Mesendoderm (in vitro differentiated cells): ENCODE measurements at regions not wholly inside any gene's neighbourhood (a gene's known extent, or its start where the extent isn't known, plus 50 kb on each side); places are given as distances from the start of the nearest gene placed in this dataset.
A peak's percentile ranks its signal among the peaks of the same experiment; 100 is the strongest.

Source experiments
- DNase-seq: peaks from one replicate; pipeline ENCODE4 v3.0.0; 2013
- H2AK5ac ChIP-seq: 2 replicates; pipeline ENCODE4 v1.6.1; 2013; ENCODE audit warnings: low read length, inconsistent platforms
- H2BK120ac ChIP-seq: 2 replicates; pipeline ENCODE4 v1.6.1; 2013; ENCODE audit warnings: low read depth, mild to moderate bottlenecking, low read length, moderate library complexity, mixed read lengths
- H2BK15ac ChIP-seq: replicated peaks from 2 replicates; pipeline ENCODE4 v1.6.1; 2013; ENCODE audit warnings: low read depth, mild to moderate bottlenecking, moderate library complexity
- H2BK5ac ChIP-seq: 2 replicates; pipeline ENCODE4 v1.6.1; 2013; ENCODE audit warnings: low read length, inconsistent platforms
- H3K18ac ChIP-seq: 2 replicates; pipeline ENCODE4 v1.6.1; 2013; ENCODE audit warnings: mild to moderate bottlenecking, low read length, mixed read lengths
- H3K23ac ChIP-seq: one replicate; pipeline ENCODE4 v1.6.1; 2013; ENCODE audit warnings: low read length
- H3K27ac ChIP-seq: 2 replicates; pipeline ENCODE4 v1.5.1; 2013; ENCODE audit warnings: low read depth, mild to moderate bottlenecking, inconsistent platforms, low read length, moderate library complexity
- H3K27me3 ChIP-seq: 2 replicates; pipeline ENCODE4 v1.6.1; 2013; ENCODE audit warnings: low read length, control low read depth, mild to moderate bottlenecking, inconsistent platforms; ENCODE audit not compliant: insufficient read depth, poor library complexity
- H3K36me3 ChIP-seq: 2 replicates; pipeline ENCODE4 v1.6.1; 2013; ENCODE audit warnings: low read length, inconsistent platforms; ENCODE audit not compliant: control insufficient read depth, insufficient read depth
- H3K4ac ChIP-seq: one replicate; pipeline ENCODE4 v1.6.1; 2013; ENCODE audit warnings: low read depth, mild to moderate bottlenecking, low read length, moderate library complexity
- H3K4me1 ChIP-seq: 2 replicates; pipeline ENCODE4 v1.6.1; 2013; ENCODE audit warnings: low read depth, low read length, inconsistent platforms; ENCODE audit not compliant: control insufficient read depth
- H3K4me2 ChIP-seq: 2 replicates; pipeline ENCODE4 v1.6.1; 2013; ENCODE audit warnings: low read length
- H3K4me3 ChIP-seq: 2 replicates; pipeline ENCODE4 v1.5.1; 2013; ENCODE audit warnings: mild to moderate bottlenecking, low read length
- H3K56ac ChIP-seq: one replicate; pipeline ENCODE4 v1.6.1; 2013; ENCODE audit warnings: low read length
- H3K79me1 ChIP-seq: 2 replicates; pipeline ENCODE4 v1.6.1; 2013; ENCODE audit warnings: low read length, inconsistent platforms
- H3K79me2 ChIP-seq: 2 replicates; pipeline ENCODE4 v1.6.1; 2013; ENCODE audit warnings: mild to moderate bottlenecking, low read length; ENCODE audit not compliant: control insufficient read depth, insufficient read depth
- H3K9ac ChIP-seq: 2 replicates; pipeline ENCODE4 v1.6.1; 2013; ENCODE audit warnings: low read length, inconsistent platforms
- H4K5ac ChIP-seq: one replicate; pipeline ENCODE4 v1.6.1; 2013; ENCODE audit warnings: low read length
- H4K8ac ChIP-seq: one replicate; pipeline ENCODE4 v1.6.1; 2013; ENCODE audit warnings: low read depth, mild to moderate bottlenecking, control low read depth, low read length, moderate library complexity
- WGBS: extraction: QIAGEN DNeasy Blood & Tissue Kit; methylation state at CpG from one replicate; pipeline ENCODE4 v1.1.7; 2013; ENCODE audit warnings: low lambda C conversion rate, missing lambda C conversion rate; ENCODE audit not compliant: insufficient coverage; ENCODE audit errors: extremely low coverage; 5-methylcytosine and 5-hydroxymethylcytosine counted together

DNA sequence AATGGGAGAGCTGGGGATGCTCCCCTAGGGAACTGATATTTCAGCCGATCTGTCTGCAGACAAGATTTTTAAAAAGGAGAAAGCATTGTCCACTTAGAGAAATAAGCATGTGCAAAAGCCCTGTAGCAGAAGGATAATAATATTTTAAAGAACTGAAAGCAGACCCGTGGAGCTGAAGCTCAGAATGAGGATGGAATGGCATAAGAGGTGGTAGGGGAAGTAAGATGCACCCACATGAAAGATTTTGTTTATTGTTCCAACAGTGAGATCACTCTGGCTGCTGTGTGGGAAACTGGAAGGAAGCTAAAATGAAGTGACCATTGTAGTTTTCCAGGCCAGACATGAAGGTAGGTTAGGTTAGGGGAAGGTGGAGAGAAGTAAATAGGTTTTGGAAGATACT lies 266.4 kb upstream of the PRDM1 start:
- DNase-seq: no peak
- no peaks in the 10 kb centered on the region for H3K79me2 ChIP-seq
- H3K23ac ChIP-seq: no peak overlapping the region
- no peak overlapping the region for H2BK120ac ChIP-seq
- no peak overlapping the region for H4K5ac ChIP-seq
- H3K56ac ChIP-seq: no peak overlapping the region
- no peak overlapping the region for H3K4ac ChIP-seq
- H3K27me3 ChIP-seq: no peaks in the 10 kb centered on the region
- H3K27ac ChIP-seq: no peak overlapping the region
- H3K4me2 ChIP-seq: no peak overlapping the region
- no peak overlapping the region for H2BK5ac ChIP-seq
- no peak overlapping the region for H3K4me3 ChIP-seq
- no peaks in the 10 kb centered on the region for H3K36me3 ChIP-seq
- no CpG with 5 or more reads among the region's 2 CpGs for whole genome bisulfite sequencing
- no peak overlapping the region for H2BK15ac ChIP-seq
- no peak overlapping the region for H2AK5ac ChIP-seq
- H3K79me1 ChIP-seq: no peaks in the 10 kb centered on the region
- H4K8ac ChIP-seq: no peak overlapping the region
- no peaks in the 10 kb centered on the region for H3K4me1 ChIP-seq
- no peak overlapping the region for H3K18ac ChIP-seq
- H3K9ac ChIP-seq: no peak overlapping the region

DNA sequence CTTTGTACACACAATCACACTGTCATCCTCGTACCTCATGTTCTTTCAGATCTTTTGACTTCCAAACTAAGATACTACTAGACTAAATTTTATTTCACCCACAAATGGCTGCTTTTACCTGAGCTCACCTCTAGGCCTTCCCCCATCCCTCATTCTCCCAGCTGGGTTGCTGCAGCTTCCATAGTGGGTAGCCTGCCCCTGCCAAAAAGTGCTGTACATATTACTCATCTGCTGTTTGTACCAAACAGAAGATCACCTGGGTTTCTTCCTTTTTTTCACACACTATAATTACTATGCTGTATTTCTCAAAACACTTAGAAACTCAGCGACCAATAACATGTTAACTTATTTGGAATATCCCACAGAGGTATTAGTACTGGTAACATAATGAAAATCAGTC lies 267.6 kb upstream of the PRDM1 start:
- H3K23ac ChIP-seq: no peak overlapping the region
- WGBS: no CpG with 5 or more reads among the region's 2 CpGs
- H3K79me1 ChIP-seq: no peaks in the 10 kb centered on the region
- no peak overlapping the region for H3K56ac ChIP-seq
- no peak overlapping the region for H3K4ac ChIP-seq
- H3K27ac ChIP-seq: no peak overlapping the region
- no peak overlapping the region for H3K4me2 ChIP-seq
- peaks cover 3% of the 10 kb centered on the region for H3K4me1 ChIP-seq
- no peak overlapping the region for H3K18ac ChIP-seq
- H4K5ac ChIP-seq: no peak overlapping the region
- H2BK5ac ChIP-seq: no peak overlapping the region
- H2AK5ac ChIP-seq: no peak overlapping the region
- no peaks in the 10 kb centered on the region for H3K27me3 ChIP-seq
- no peak overlapping the region for H4K8ac ChIP-seq
- no peaks in the 10 kb centered on the region for H3K36me3 ChIP-seq
- peak overlapping the region; percentile 42 for H2BK15ac ChIP-seq
- no peak for DNase-seq
- no peaks in the 10 kb centered on the region for H3K79me2 ChIP-seq
- no peak overlapping the region for H3K9ac ChIP-seq
- H2BK120ac ChIP-seq: no peak overlapping the region
- H3K4me3 ChIP-seq: no peak overlapping the region

DNA sequence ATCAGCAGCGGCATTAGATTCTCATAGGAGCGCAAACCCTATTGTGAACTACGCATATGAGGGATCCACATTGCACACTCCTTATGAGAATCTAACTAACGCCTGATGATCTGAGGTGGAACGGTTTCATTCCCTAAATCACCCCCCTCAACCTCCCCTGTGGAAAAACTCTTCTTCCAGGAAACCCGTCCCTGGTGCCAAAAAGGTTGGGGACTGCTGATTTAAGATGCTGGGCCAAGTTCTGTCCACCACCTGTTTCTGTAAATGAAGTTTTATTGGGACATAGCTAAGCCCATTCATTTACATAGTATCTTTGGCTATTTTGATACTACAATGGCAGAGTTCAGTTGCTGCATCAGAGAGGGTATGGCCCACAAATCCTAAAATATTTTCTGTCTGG lies 268.2 kb upstream of the PRDM1 start:
- Histone ChIP-seq H3K79me2 (no peaks in the 10 kb centered on the region), H2AK5ac (no peak overlapping the region), H3K4me1 (peaks cover 3% of the 10 kb centered on the region), H2BK15ac (peak overlapping the region; percentile 42), H3K56ac (no peak overlapping the region), H3K27me3 (no peaks in the 10 kb centered on the region), H4K8ac (no peak overlapping the region), H3K4ac (no peak overlapping the region), H3K9ac (no peak overlapping the region), H3K79me1 (no peaks in the 10 kb centered on the region), H3K18ac (no peak overlapping the region), H3K4me2 (no peak overlapping the region), H3K36me3 (no peaks in the 10 kb centered on the region), H3K27ac (no peak overlapping the region), H3K23ac (no peak overlapping the region), H2BK5ac (no peak overlapping the region), H4K5ac (no peak overlapping the region), H3K4me3 (no peak overlapping the region), H2BK120ac (no peak overlapping the region)
- no CpG with 5 or more reads among the region's 6 CpGs for WGBS
- no peak for DNase-seq

DNA sequence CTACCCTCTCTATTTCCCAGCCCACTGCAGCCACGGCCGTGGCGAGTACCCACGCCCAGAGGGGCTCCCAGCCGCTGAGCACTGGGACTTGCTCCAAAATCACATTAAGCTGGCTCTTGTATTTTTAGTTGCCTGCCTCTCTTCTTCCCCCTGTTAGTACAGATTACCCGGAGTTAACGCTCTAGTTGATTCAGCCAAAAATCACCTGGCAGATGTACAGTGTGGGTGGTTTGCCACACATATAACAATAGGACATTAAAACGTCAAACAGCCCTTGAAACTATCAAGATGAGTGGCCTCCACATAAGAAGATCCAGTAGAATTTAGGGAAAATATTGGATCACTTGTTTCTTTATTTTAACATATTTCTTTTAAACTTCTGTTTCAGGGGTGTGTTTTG lies 268.8 kb upstream of the PRDM1 start:
- no peak overlapping the region for H4K5ac ChIP-seq
- no peak overlapping the region for H3K23ac ChIP-seq
- H3K27ac ChIP-seq: no peak overlapping the region
- WGBS: no CpG with 5 or more reads among the region's 8 CpGs
- no peak overlapping the region for H4K8ac ChIP-seq
- no peak overlapping the region for H2BK120ac ChIP-seq
- H3K4ac ChIP-seq: no peak overlapping the region
- H2AK5ac ChIP-seq: no peak overlapping the region
- H3K9ac ChIP-seq: no peak overlapping the region
- H2BK5ac ChIP-seq: no peak overlapping the region
- no peak for DNase-seq
- H2BK15ac ChIP-seq: no peak overlapping the region
- H3K27me3 ChIP-seq: no peaks in the 10 kb centered on the region
- H3K4me3 ChIP-seq: no peak overlapping the region
- no peak overlapping the region for H3K4me2 ChIP-seq
- no peaks in the 10 kb centered on the region for H3K36me3 ChIP-seq
- H3K56ac ChIP-seq: no peak overlapping the region
- H3K79me2 ChIP-seq: no peaks in the 10 kb centered on the region
- H3K79me1 ChIP-seq: no peaks in the 10 kb centered on the region
- peaks cover 3% of the 10 kb centered on the region for H3K4me1 ChIP-seq
- H3K18ac ChIP-seq: no peak overlapping the region

DNA sequence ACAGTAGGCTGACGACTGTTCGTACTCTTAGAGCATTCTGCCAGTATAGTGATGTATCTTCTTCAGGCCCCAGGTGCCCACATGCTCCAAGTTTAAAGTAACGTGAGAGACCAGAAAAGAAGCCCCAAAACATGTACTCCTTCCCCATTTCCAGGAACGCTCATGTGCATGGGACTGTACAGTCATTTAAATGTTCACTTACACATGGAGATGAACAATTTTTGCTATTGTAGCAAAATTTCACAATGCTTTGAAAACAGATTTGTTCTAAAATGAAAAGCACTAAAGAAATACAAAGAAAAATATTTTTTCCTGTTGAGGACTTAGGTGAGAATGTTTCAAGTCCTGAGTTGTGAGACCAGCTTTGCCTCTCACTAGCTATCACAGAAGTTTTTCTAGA lies 269.3 kb upstream of the PRDM1 start:
- no peak overlapping the region for H3K4me3 ChIP-seq
- no peaks in the 10 kb centered on the region for H3K27me3 ChIP-seq
- no peak overlapping the region for H2BK5ac ChIP-seq
- no peak overlapping the region for H4K8ac ChIP-seq
- H3K4me1 ChIP-seq: peaks cover 3% of the 10 kb centered on the region
- no peak overlapping the region for H2BK15ac ChIP-seq
- WGBS: no CpG with 5 or more reads among the region's 4 CpGs
- H3K27ac ChIP-seq: no peak overlapping the region
- no peak overlapping the region for H2BK120ac ChIP-seq
- H3K36me3 ChIP-seq: no peaks in the 10 kb centered on the region
- H3K4ac ChIP-seq: no peak overlapping the region
- DNase-seq: no peak
- no peak overlapping the region for H2AK5ac ChIP-seq
- no peak overlapping the region for H3K23ac ChIP-seq
- no peaks in the 10 kb centered on the region for H3K79me1 ChIP-seq
- H3K4me2 ChIP-seq: no peak overlapping the region
- no peak overlapping the region for H3K9ac ChIP-seq
- H4K5ac ChIP-seq: no peak overlapping the region
- no peak overlapping the region for H3K18ac ChIP-seq
- H3K56ac ChIP-seq: no peak overlapping the region
- H3K79me2 ChIP-seq: no peaks in the 10 kb centered on the region

DNA sequence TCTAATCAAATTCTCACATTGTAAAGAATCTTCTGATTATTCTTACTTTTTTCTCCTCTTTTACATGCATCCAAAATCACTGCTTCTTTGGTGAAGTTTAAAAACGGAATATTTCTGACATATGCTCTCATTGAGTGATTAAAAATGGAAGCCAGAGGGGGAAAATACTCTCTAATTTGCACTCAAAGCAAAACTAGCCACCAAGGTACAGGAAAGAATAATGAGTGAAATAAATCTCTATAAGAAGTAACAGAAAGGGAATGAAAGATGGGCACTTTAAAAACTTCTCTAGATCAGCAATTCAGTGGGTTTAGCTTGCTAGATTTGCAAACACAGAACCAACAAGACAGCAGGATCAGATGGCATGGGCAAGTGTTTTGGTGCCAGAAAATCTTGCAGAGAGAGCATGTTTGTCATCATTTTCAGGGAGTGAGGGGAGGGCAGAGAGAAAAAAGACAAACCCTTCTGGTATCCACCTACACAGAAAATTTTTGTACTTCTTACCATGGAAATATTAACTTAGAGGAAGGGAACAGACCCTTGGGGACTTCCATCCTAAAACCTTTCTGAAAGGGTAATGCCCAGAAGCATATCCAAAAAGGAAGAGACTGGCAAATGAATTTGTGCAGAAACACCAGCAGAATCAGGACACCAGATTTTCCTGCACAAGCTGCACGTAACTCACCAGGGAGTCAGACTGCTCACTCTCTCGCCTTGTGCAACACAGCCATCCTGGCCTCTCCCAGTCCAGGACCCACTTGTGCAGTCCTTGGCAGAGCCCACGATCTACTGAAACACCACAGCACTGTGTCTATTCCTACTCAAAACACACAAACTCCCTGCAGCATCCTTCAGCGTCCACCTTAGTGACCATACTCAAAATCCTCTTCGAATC lies 270.2 kb upstream of the PRDM1 start:
- Histone ChIP-seq H3K27ac (no peak overlapping the region), H3K23ac (no peak overlapping the region), H3K36me3 (no peaks in the 10 kb centered on the region), H3K4me1 (peaks cover 3% of the 10 kb centered on the region), H3K79me1 (no peaks in the 10 kb centered on the region), H3K27me3 (no peaks in the 10 kb centered on the region), H3K4ac (no peak overlapping the region), H2BK5ac (no peak overlapping the region), H3K9ac (no peak overlapping the region), H3K18ac (no peak overlapping the region), H2BK120ac (no peak overlapping the region), H2AK5ac (no peak overlapping the region), H3K79me2 (no peaks in the 10 kb centered on the region), H4K8ac (no peak overlapping the region), H4K5ac (no peak overlapping the region), H2BK15ac (no peak overlapping the region), H3K56ac (no peak overlapping the region), H3K4me2 (no peak overlapping the region), H3K4me3 (no peak overlapping the region)
- no CpG with 5 or more reads among the region's 6 CpGs for WGBS
- DNase-seq: no peak
